Thyroid gland (tissue), 4 donors: ENCODE measurements at regions not wholly inside any gene's neighbourhood (a gene's known extent, or its start where the extent isn't known, plus 50 kb on each side); places are given as distances from the start of the nearest gene placed in this dataset.
"Not testable (repeated sequence)": the region's sequence is repeated elsewhere in the genome, so short reads cannot be mapped to it uniquely, and the experiment has no call there.

Experiments
- DNase-seq, 2 donors: peaks; one replicate each; pipeline ENCODE4 v3.0.0-alpha.2; 2019
- H3K27ac ChIP-seq, 3 donors: fragments of 200-600 bp; sonication (generic); 1 replicate in 2 of 3; 2 replicates in 1 of 3; pipeline ENCODE4 v1.5.1; 2016 to 2019; ENCODE audit warnings: mild to moderate bottlenecking in 1 of 3, moderate library complexity in 1 of 3
- H3K27me3 ChIP-seq: fragments of 200-600 bp; sonication (generic); one replicate; pipeline ENCODE4 v1.5.1; 2019
- H3K36me3 ChIP-seq, 2 donors: fragments of 200-600 bp; sonication (generic); one replicate each; pipeline ENCODE4 v1.5.1; 2016 to 2019
- H3K4me1 ChIP-seq, 2 donors: fragments of 200-600 bp; sonication (generic); one replicate each; pipeline ENCODE4 v1.5.1; 2017 to 2019
- H3K4me3 ChIP-seq, 3 donors: fragments of 200-600 bp; sonication (generic); replicated peaks in 1 of 3; 1 replicate in 2 of 3; 2 replicates in 1 of 3; pipeline ENCODE4 v1.5.1; 2016; ENCODE audit warnings: mild to moderate bottlenecking in 1 of 3
- H3K9me3 ChIP-seq: fragments of 200-600 bp; sonication (generic); one replicate; pipeline ENCODE4 v1.5.1; 2017
- WGBS, 2 donors: methylation state at CpG; one replicate each; pipeline ENCODE4 v1.1.5; 2017; 5-methylcytosine and 5-hydroxymethylcytosine counted together
- intact Hi-C: fragments of 100-400 bp; cut with DNase I; formaldehyde crosslinking; loops from one replicate; pipeline ENCODE4 v1.15.1; 2023

DNA sequence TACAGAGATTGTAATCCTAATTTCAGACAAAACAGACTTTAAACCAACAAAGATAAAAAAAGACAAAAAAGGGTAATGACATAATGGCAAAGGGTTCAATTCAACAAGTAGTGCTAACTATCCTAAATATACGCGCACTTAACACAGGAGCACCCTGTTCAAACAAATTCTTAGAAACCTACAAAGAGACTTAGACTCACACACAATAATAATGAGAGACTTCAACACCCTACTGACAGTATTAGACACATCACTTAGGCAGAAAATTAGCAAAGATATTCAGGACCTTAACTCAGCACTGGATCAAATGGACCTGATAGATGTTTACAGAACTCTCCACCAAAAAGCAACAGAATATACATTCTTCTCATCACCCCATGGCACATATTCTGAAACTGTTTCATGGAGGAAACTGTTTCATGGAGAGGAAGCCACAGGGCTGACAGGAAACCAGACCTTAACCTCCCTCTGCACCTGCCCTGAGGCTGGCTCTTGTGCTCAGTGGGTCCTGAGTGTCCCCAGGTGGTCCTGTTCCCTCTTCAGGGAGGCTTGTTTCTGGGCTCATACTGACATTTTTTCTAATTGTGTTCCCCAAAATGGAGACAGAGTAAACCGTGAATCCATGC, 54.7 kb downstream of the OR4M2 start:
- H3K27ac ChIP-seq, DNase-seq, H3K9me3 ChIP-seq, H3K27me3 ChIP-seq, H3K4me1 ChIP-seq, H3K4me3 ChIP-seq, H3K36me3 ChIP-seq, intact Hi-C loops: not testable (repeated sequence)
- WGBS, 2 donors: no CpG with 5 or more reads among the region's 3 CpGs

DNA sequence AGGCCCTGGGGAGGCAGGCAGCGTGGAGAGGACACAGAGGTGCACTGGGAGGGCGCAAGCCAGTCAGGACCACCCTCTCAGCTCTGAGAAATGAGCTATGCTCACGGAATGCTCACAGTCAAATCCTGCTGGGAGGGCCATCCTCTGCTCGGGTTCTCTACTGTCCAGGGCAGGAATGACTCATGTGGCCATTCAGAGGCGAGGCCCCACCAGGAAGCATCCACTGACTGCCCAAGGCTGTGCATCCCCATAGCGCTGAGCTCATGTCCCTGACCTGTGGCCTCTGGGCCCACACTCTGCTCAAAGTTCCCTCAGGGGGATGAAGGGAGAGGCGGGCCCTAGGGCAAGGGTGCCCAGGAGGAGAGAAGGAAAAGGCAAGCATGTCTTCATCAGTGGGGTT, 57.2 kb downstream of the OR4M2 start:
- H3K4me1 ChIP-seq, H3K4me3 ChIP-seq, H3K36me3 ChIP-seq, intact Hi-C loops, H3K27me3 ChIP-seq, DNase-seq, H3K27ac ChIP-seq, H3K9me3 ChIP-seq: not testable (repeated sequence)
- no CpG with 5 or more reads among the region's 7 CpGs for WGBS, 2 donors

DNA sequence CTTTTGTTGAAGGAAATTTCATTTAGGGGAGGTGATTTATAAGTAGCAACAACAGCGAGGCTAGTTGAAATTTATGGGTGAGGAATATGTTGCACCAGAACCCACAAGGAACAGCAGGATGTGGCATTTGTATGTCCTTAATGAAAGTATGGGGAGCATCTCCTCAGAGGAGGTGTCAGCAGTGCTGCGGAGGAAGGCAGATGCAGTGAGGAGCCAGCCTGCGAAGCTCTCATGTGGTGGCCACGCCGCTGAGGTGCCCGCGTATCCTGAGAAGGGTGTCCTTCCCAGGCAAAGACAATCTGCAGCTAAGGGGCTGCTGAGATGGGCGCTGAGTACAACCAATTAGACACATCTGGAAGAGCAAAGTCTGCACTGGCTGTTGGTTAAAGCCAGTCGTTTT, 60.8 kb downstream of the OR4M2 start:
- H3K36me3 ChIP-seq, H3K27me3 ChIP-seq, H3K4me1 ChIP-seq, intact Hi-C loops, H3K4me3 ChIP-seq, DNase-seq, H3K9me3 ChIP-seq, H3K27ac ChIP-seq: not testable (repeated sequence)
- WGBS, 2 donors: no CpG with 5 or more reads among the region's 9 CpGs

DNA sequence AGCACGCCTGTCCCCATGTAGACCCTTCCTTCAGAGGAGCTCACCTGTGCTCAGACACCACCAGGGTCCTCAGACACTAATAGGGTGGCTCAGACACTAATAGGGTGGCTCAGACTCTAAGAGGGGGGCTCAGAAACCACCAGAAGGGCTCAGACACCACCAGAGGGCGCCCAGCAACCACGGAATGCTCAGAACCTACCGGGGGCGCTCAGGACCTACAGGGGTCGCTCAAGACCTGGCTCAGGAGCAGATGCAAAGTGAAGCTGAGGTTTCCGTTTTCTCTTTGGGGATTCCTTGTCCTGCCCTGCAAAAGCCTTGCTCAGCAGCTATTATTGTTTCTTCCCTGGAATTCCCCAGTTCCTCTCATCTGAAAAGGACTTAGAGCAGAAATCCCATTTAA, 67.8 kb downstream of the OR4M2 start:
- H3K4me1 ChIP-seq, H3K27ac ChIP-seq, H3K27me3 ChIP-seq, intact Hi-C loops, H3K4me3 ChIP-seq, H3K9me3 ChIP-seq, DNase-seq, H3K36me3 ChIP-seq: not testable (repeated sequence)
- WGBS, 2 donors: no CpG with 5 or more reads among the region's 7 CpGs

DNA sequence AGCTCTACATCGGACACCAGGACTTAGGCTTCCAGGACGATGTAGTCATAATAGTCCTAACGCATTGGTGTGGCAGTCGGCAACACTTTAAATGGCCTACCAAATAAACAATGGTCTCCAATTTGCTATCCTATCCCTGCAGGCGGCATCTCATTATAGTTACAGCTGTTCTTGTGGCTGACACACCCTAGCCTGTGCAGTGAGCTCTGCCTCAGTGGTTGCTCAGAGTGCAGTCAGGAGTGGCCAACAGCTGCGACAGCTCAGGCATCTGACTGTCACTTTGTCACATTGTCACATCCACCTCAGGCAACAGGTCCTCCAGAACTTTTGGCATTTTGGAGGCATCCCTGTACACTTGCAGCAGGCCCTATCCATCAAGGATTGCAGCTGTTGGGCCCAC, 77.9 kb downstream of the OR4M2 start:
- H3K27me3 ChIP-seq, intact Hi-C loops, H3K9me3 ChIP-seq, DNase-seq, H3K27ac ChIP-seq, H3K4me3 ChIP-seq, H3K4me1 ChIP-seq, H3K36me3 ChIP-seq: not testable (repeated sequence)
- no CpG with 5 or more reads among the region's 6 CpGs for WGBS, 2 donors

DNA sequence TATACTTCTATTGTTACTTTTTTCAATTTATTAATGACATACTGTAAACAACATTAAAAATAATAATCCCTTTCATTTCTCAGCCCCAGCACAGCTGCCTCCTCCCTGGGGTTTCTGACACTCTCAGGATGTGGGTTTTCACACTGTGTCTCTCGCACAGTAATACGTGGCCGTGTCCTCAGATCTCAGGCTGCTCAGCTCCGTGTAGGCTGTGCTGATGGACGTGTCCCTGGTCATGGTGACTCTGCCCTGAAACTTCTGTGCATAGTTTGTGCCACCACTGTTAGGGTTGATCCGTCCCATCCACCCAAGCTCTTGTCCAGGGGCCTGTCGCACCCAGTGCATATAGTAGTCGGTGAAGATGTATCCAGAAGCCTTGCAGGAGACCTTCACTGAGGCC, 80.0 kb downstream of the OR4M2 start:
- H3K27me3 ChIP-seq, H3K36me3 ChIP-seq, H3K27ac ChIP-seq, H3K4me1 ChIP-seq, H3K9me3 ChIP-seq, H3K4me3 ChIP-seq, intact Hi-C loops, DNase-seq: not testable (repeated sequence)
- no CpG with 5 or more reads among the region's 8 CpGs for WGBS, 2 donors

DNA sequence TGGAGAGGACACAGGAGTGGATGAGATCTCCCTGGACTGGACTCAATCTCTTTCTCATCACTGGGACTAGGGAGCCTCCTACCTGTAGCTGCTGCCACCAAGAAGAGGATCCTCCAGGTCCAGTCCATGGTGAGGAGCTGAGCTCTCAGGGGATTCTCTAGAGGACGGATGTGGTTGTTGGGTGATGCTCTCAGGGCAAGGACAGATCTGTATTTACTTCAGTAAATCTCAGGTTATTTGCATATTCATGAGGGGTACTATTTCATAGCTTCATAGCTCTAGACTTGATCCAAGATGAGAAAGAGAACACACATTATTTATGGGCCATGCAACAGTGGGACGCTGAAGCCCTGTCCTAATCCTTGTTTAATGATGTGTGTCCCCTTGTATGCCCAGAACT, 80.4 kb downstream of the OR4M2 start:
- WGBS, 2 donors: no CpG with 5 or more reads among the region's 2 CpGs
- DNase-seq, H3K4me3 ChIP-seq, H3K9me3 ChIP-seq, H3K27me3 ChIP-seq, H3K4me1 ChIP-seq, H3K27ac ChIP-seq, intact Hi-C loops, H3K36me3 ChIP-seq: not testable (repeated sequence)

DNA sequence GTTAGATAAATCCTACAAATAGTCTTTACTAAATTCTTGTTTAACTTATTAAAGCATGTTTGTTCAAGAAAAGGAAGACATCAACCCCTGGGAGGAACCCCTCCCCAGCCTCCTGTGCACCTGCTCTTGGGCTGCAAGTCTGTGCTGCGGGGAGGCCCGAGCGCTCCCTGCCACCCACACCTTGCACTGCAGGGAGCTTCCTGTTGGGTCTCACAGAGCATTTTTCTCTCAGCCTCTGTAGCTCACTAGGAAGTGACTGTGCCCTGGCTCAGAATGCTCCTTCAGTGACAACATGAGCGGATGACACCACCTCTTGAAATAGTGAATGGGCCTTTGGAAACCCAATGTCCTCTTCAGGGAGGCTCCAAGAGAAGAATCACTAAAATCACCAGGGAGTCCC, 81.1 kb downstream of the OR4M2 start:
- intact Hi-C loops, H3K27ac ChIP-seq, H3K4me3 ChIP-seq, DNase-seq, H3K9me3 ChIP-seq, H3K4me1 ChIP-seq, H3K36me3 ChIP-seq, H3K27me3 ChIP-seq: not testable (repeated sequence)
- no CpG with 5 or more reads among the region's 4 CpGs for WGBS, 2 donors

DNA sequence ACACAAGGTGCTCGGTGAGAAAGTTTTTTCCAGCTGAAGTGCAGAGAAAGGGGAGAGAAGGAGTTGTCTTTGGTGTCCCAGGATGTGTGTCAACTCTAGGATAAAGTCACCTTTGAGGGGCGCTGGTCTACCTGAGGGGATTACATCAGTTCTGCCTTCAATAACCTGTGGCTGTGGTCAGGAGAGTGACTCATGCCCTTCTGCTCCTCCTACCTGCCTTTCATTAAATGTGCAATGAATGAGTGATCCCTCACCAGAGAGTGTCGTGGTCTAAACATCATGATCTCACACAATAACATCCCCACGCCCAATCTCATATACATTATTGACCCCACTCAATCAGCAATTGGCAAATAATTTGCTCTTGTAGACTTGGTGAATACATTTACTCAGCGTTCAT, 83.4 kb downstream of the OR4M2 start:
- H3K4me1 ChIP-seq, H3K27me3 ChIP-seq, intact Hi-C loops, H3K4me3 ChIP-seq, H3K27ac ChIP-seq, H3K9me3 ChIP-seq, H3K36me3 ChIP-seq, DNase-seq: not testable (repeated sequence)
- no CpG with 5 or more reads among the region's 5 CpGs for WGBS, 2 donors

DNA sequence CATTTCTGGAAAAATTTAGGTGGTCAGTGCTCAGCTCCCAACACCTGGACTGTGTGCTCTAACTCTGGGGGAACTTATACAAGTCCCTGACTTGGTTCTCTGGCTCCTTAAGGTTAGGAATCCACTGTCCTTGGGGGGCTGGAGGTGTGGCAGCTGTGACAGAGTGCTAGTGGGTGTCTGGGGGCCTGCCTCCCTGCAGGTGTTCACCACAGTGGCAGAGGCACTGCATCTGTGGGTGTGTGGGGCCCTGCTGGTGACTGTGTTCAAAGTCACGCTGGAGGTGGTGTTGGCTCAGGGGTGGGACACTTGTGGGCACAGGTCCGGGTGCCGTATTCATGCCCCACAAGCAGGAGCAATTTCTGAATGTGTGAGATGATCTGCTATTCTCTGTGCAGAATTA, 87.2 kb downstream of the OR4M2 start:
- DNase-seq, H3K4me3 ChIP-seq, H3K9me3 ChIP-seq, H3K27me3 ChIP-seq, H3K36me3 ChIP-seq, H3K4me1 ChIP-seq, H3K27ac ChIP-seq, intact Hi-C loops: not testable (repeated sequence)
- WGBS, 2 donors: no CpG with 5 or more reads among the region's 3 CpGs

DNA sequence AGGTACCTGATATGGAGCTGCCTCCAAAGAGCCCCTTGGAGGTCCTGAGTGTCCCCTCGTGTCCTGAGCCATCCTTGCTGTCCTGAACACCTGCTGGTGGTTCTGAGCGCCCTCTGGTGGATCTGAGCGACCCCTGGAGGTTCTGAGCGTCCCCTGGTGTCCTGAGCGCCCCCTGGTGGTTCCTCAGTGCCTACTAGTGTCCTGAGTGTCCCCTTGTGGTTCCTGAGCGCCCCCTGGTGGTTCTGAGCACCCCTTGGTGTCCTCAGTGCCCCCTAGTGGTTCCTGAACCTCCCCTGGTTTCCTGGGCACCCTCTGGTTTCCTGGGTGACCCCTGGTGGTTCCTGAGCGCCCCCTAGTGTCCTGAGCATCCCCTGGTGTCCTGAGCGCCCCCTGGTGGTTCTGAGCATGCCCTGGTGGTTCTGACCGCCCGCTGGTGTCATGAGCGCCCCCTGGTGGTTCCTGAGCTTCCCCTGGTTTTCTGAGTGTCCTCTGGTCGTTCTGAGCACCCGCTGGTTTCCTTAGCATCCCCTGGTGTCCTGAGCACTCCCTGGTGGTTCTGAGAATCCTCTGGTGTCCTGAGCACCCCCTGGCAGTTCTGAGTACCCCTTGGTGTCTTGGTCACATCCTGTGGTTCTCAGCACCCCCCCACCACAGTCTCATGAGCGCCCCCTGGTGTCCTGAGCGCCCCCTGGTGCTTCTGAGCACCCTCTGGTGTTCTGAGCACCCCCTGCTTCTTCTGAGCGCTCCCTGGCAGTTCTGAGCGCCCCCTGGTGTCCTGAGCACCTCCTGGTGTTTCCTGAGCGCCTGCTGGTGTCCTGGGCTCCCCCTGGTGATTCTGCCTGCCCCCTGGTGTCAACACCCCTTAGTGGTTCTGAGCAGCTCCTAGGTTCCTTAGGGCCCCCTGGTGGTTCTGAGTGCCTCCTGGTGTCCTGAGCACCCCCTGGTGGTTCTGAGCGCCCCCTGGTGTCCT, 93.0 kb downstream of the OR4M2 start:
- H3K27ac ChIP-seq, intact Hi-C loops, H3K36me3 ChIP-seq, H3K27me3 ChIP-seq, DNase-seq, H3K9me3 ChIP-seq, H3K4me1 ChIP-seq, H3K4me3 ChIP-seq: not testable (repeated sequence)
- no CpG with 5 or more reads among the region's 19 CpGs for WGBS, 2 donors

DNA sequence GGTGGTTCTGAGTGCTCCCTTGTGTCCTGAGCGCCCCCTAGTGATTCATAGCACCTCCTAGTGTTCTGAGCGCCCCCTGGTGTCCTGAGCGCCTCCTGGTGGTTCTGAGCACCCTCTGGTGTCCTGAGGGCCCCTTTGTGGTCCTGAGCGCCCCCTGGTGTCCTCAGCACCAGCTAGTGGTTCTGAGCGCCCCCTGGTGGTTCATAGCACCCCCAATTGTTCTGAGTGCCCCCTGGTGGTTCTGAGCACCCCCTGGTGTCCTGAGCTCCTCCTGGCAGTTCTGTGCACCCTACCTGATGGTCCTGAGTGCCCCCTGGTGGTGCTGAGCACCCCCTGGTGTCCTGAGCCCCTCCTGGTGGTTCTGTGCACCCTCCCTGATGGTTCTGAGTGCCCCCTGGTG, 93.8 kb downstream of the OR4M2 start:
- H3K27ac ChIP-seq, DNase-seq, H3K4me3 ChIP-seq, intact Hi-C loops, H3K36me3 ChIP-seq, H3K9me3 ChIP-seq, H3K4me1 ChIP-seq, H3K27me3 ChIP-seq: not testable (repeated sequence)
- WGBS, 2 donors: no CpG with 5 or more reads among the region's 5 CpGs

DNA sequence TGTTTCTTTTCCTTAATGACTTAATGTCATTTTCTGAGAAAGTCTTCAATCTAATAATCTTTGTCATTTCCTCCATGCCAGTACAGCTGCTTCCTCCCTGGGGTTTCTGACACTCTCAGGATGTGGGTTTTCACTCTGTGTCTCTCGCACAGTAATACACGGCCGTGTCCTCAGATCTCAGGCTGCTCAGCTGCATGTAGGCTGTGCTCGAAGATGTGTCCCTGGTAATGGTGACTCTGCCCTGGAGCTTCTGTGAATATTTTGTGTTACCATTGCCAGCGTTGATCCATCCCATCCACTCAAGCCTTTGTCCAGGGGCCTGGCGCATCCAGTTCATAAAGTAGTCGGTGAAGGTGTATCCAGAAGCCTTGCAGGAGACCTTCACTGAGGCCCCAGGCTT, 97.6 kb downstream of the OR4M2 start:
- DNase-seq, intact Hi-C loops, H3K4me3 ChIP-seq, H3K27me3 ChIP-seq, H3K4me1 ChIP-seq, H3K27ac ChIP-seq, H3K36me3 ChIP-seq, H3K9me3 ChIP-seq: not testable (repeated sequence)
- WGBS, 2 donors: no CpG with 5 or more reads among the region's 7 CpGs
